OCI-LY1 (cell line): ENCODE measurements at regions not wholly inside any gene's neighbourhood (a gene's known extent, or its start where the extent isn't known, plus 50 kb on each side); places are given as distances from the start of the nearest gene placed in this dataset.
"Not testable (repeated sequence)": the region's sequence is repeated elsewhere in the genome, so short reads cannot be mapped to it uniquely, and the experiment has no call there.

Experiments
- H2AFZ ChIP-seq: fragments of 200-600 bp; sonication (generic), shearing (Covaris generic); 2 replicates; pipeline ENCODE4 v1.6.0; 2014; ENCODE audit warnings: antibody characterized with exemption, mild to moderate bottlenecking, low read length
- H3F3A ChIP-seq: fragments of 200-600 bp; sonication (generic), shearing (Covaris generic); 2 replicates; pipeline ENCODE4 v1.6.0; 2014; ENCODE audit warnings: mild to moderate bottlenecking, antibody characterized with exemption, low read length, moderate library complexity; ENCODE audit not compliant: insufficient read depth
- H3K27ac ChIP-seq: fragments of 200-600 bp; sonication (generic); 2 replicates; pipeline ENCODE4 v1.5.1; 2014; ENCODE audit warnings: low read length, mixed run types, mild to moderate bottlenecking, low read depth; ENCODE audit not compliant: poor library complexity, severe bottlenecking
- H3K27me3 ChIP-seq: fragments of 200-600 bp; sonication (generic); 2 replicates; pipeline ENCODE4 v1.6.0; 2014; ENCODE audit warnings: antibody characterized with exemption, mild to moderate bottlenecking, low read length, moderate library complexity; ENCODE audit not compliant: insufficient read depth
- H3K36me3 ChIP-seq: fragments of 200-600 bp; sonication (generic); 2 replicates; pipeline ENCODE4 v1.6.1; 2014; ENCODE audit warnings: mild to moderate bottlenecking, antibody characterized with exemption, low read length, moderate library complexity, mixed read lengths; ENCODE audit not compliant: insufficient read depth
- H3K4me1 ChIP-seq: fragments of 200-600 bp; sonication (generic); 2 replicates; pipeline ENCODE4 v1.5.1; 2014; ENCODE audit warnings: mild to moderate bottlenecking, low read length, moderate library complexity; ENCODE audit not compliant: insufficient read depth, severe bottlenecking
- H3K4me2 ChIP-seq: fragments of 200-600 bp; sonication (generic), shearing (Covaris generic); 2 replicates; pipeline ENCODE4 v1.6.1; 2014; ENCODE audit warnings: low read length
- H3K4me3 ChIP-seq: fragments of 200-600 bp; sonication (generic); 2 replicates; pipeline ENCODE4 v1.5.1; 2014; ENCODE audit warnings: low read length, low read depth, mild to moderate bottlenecking, mixed read lengths; ENCODE audit not compliant: poor library complexity, severe bottlenecking
- H3K79me2 ChIP-seq: fragments of 200-600 bp; shearing (Covaris generic); 2 replicates; pipeline ENCODE4 v1.6.1; 2016; ENCODE audit warnings: mixed run types, low read length, mixed read lengths; ENCODE audit not compliant: insufficient read depth
- H3K9ac ChIP-seq: fragments of 200-600 bp; sonication (generic), shearing (Covaris generic); 2 replicates; pipeline ENCODE4 v1.6.1; 2014; ENCODE audit warnings: mild to moderate bottlenecking, low read length, mixed read lengths
- H3K9me2 ChIP-seq: fragments of 200-600 bp; sonication (generic), shearing (Covaris generic); 2 replicates; pipeline ENCODE4 v1.6.1; 2014; ENCODE audit warnings: low read depth, mild to moderate bottlenecking, low read length, mixed read lengths
- H3K9me3 ChIP-seq: fragments of 200-600 bp; shearing (Covaris generic); 2 replicates; pipeline ENCODE4 v1.6.1; 2014; ENCODE audit warnings: low read length, mixed read lengths
- H4K20me1 ChIP-seq: fragments of 200-600 bp; sonication (generic), shearing (Covaris generic); 2 replicates; pipeline ENCODE4 v1.6.0; 2016; ENCODE audit warnings: mild to moderate bottlenecking, low read length; ENCODE audit not compliant: insufficient read depth
- EZH2 ChIP-seq: fragments of 200-600 bp; sonication (generic), shearing (Covaris generic); IDR thresholded peaks from 2 replicates; pipeline ENCODE4 v1.8.0; 2017; ENCODE audit warnings: borderline replicate concordance, mixed run types, mild to moderate bottlenecking, antibody characterized with exemption, low read length, moderate library complexity, mixed read lengths
- TF ChIP-seq, protein P1 (sequence below): fragments of 200-600 bp; sonication (generic), shearing (Covaris generic); IDR thresholded peaks from 2 replicates; pipeline ENCODE4 v1.5.1; 2017; ENCODE audit warnings: mild to moderate bottlenecking, antibody characterized with exemption, low read length, moderate library complexity, mixed read lengths

DNA sequence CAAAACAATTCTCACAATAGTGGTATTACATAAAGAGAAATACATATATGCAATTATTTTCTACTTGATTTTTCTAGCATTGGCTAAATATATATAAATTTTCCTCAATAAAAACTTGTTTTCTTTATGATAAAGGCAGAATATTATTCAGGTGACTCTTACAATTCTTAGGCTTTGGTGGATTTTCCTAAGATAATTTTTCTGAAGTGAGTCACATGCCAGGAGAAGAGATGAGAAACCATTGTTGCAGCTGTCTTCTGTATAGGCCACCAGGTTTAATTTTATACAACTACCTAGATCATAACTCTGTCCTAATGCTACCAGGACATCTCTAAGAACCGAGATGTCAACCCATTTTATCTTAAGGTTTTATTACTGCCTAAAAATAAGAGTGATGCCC lies 552.4 kb upstream of the CDH2 start:
- no peak overlapping the region for H2AFZ ChIP-seq
- H3K79me2 ChIP-seq = no peaks in the 10 kb centered on the region
- no peaks in the 10 kb centered on the region for H3F3A ChIP-seq
- no peaks in the 10 kb centered on the region for H3K9me2 ChIP-seq
- H3K36me3 ChIP-seq = no peaks in the 10 kb centered on the region
- H4K20me1 ChIP-seq = no peaks in the 10 kb centered on the region
- no peaks in the 10 kb centered on the region for H3K4me1 ChIP-seq
- H3K9ac ChIP-seq = no peak overlapping the region
- TF ChIP-seq, protein P1, sequence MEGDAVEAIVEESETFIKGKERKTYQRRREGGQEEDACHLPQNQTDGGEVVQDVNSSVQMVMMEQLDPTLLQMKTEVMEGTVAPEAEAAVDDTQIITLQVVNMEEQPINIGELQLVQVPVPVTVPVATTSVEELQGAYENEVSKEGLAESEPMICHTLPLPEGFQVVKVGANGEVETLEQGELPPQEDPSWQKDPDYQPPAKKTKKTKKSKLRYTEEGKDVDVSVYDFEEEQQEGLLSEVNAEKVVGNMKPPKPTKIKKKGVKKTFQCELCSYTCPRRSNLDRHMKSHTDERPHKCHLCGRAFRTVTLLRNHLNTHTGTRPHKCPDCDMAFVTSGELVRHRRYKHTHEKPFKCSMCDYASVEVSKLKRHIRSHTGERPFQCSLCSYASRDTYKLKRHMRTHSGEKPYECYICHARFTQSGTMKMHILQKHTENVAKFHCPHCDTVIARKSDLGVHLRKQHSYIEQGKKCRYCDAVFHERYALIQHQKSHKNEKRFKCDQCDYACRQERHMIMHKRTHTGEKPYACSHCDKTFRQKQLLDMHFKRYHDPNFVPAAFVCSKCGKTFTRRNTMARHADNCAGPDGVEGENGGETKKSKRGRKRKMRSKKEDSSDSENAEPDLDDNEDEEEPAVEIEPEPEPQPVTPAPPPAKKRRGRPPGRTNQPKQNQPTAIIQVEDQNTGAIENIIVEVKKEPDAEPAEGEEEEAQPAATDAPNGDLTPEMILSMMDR = no peak
- TF ChIP-seq EZH2 = no peak
- no peak overlapping the region for H3K27ac ChIP-seq
- H3K4me2 ChIP-seq = no peak overlapping the region
- H3K9me3 ChIP-seq = no peaks in the 10 kb centered on the region
- no peaks in the 10 kb centered on the region for H3K27me3 ChIP-seq
- H3K4me3 ChIP-seq = no peak overlapping the region

DNA sequence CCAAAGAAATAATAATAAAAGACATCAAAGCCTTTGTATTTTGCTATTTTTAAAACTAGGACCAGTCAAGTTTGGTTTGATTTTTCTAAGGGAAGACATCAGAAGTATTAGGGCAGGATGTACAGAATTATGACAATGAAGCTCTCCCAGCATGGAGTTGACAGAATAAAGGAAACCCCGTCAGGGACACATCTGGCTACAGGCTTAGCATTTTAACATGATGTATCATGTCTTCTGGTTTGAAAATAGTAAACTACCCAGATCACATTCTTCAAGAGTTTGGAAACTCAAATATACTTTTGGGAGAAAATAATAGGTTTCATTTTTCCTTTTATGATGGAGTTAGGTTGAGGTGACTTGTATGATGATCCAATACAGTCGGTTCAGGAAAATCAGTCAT lies 552.0 kb upstream of the CDH2 start:
- no peak overlapping the region for H2AFZ ChIP-seq
- H3F3A ChIP-seq = no peaks in the 10 kb centered on the region
- no peak for TF ChIP-seq EZH2
- TF ChIP-seq, protein P1 = no peak
- H3K4me2 ChIP-seq = no peak overlapping the region
- H3K4me3 ChIP-seq = no peak overlapping the region
- no peaks in the 10 kb centered on the region for H3K4me1 ChIP-seq
- no peak overlapping the region for H3K9ac ChIP-seq
- no peaks in the 10 kb centered on the region for H3K27me3 ChIP-seq
- H4K20me1 ChIP-seq = no peaks in the 10 kb centered on the region
- no peaks in the 10 kb centered on the region for H3K36me3 ChIP-seq
- H3K9me3 ChIP-seq = no peaks in the 10 kb centered on the region
- H3K27ac ChIP-seq = no peak overlapping the region
- H3K9me2 ChIP-seq = no peaks in the 10 kb centered on the region
- no peaks in the 10 kb centered on the region for H3K79me2 ChIP-seq

DNA sequence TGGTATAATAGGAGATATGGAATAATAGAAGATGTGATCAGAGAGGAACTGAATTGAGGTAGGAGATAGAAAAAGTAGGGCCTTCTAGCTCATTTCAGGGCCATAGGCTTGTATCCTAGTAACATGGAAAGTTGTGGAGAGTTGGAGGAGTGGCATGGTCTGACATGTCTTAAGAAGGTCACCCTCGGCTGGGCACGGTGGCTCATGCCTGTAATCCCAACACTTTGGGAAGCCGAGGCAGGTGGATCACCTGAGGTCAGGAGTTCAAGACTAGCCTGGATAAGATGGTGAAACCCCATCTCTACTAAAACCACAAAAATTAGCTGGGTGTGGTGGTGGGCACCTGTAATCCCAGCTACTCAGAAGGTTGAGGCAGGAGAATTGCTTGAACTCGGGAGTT lies 550.3 kb upstream of the CDH2 start:
- H3K4me1 ChIP-seq, H4K20me1 ChIP-seq, H3K9me3 ChIP-seq, H3K79me2 ChIP-seq, H3K4me2 ChIP-seq, H3F3A ChIP-seq, H2AFZ ChIP-seq, H3K36me3 ChIP-seq, H3K27me3 ChIP-seq, H3K9ac ChIP-seq, H3K27ac ChIP-seq, H3K4me3 ChIP-seq, H3K9me2 ChIP-seq: not testable (repeated sequence)

DNA sequence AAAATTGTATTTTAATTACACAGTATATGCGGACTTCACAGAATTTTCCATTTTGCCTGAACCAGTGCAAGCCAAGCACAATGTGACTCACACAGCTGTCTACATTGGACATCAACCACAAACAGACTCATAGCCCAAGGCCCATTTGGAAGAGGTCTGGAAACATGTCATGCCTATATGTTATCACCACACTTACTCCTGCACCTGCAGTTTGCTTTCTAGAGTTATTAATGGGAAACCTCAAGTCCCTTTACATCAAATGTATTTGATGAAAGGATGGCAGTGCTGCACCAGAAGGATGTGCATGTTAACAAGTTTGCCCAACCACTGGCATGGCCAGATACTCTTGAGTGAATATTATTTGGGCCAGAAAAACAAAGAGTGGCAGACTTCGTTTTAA lies 548.9 kb upstream of the CDH2 start:
- Histone ChIP-seq H3K9ac (no peak overlapping the region), H3K4me2 (no peak overlapping the region), H2AFZ (no peak overlapping the region), H3K4me1 (no peaks in the 10 kb centered on the region), H3K27me3 (no peaks in the 10 kb centered on the region), H3K4me3 (no peak overlapping the region), H3K9me3 (no peaks in the 10 kb centered on the region), H3K79me2 (no peaks in the 10 kb centered on the region), H3F3A (no peaks in the 10 kb centered on the region), H3K9me2 (no peaks in the 10 kb centered on the region), H4K20me1 (no peaks in the 10 kb centered on the region), H3K27ac (no peak overlapping the region), H3K36me3 (no peaks in the 10 kb centered on the region)
- TF ChIP-seq EZH2 = no peak
- TF ChIP-seq, protein P1 = no peak
